Natural killer cell (primary cell): ENCODE measurements at regions not wholly inside any gene's neighbourhood (a gene's known extent, or its start where the extent isn't known, plus 50 kb on each side); places are given as distances from the start of the nearest gene placed in this dataset.

Experiments
- ATAC-seq, 3 donors: fragments of 150-1000 bp in 2 of 3; fragments of 200-7000 bp in 1 of 3; cut with Tn5 transposase; 1 replicate in 1 of 3; 2 replicates in 2 of 3; pipeline ENCODE4 v1.10.0; 2021; ENCODE audit warnings: mild to moderate bottlenecking in 2 of 3, moderate library complexity in 2 of 3
- DNase-seq, 2 donors: peaks; one replicate each; pipeline versions ENCODE4 v3.0.0 to v3.0.0-alpha.2; 2013 to 2021; ENCODE audit warnings: mixed read lengths in 1 of 2
- H3K27ac ChIP-seq: one replicate; pipeline ENCODE4 v1.5.1; 2013; ENCODE audit warnings: mild to moderate bottlenecking, low read length
- H3K27me3 ChIP-seq: one replicate; pipeline ENCODE4 v1.6.1; 2013; ENCODE audit warnings: low read length; ENCODE audit not compliant: control insufficient read depth, insufficient read depth
- H3K36me3 ChIP-seq: one replicate; pipeline ENCODE4 v1.6.1; 2013; ENCODE audit warnings: low read length; ENCODE audit not compliant: control insufficient read depth, insufficient read depth
- H3K4me1 ChIP-seq: one replicate; pipeline ENCODE4 v1.6.1; 2013; ENCODE audit warnings: low read length; ENCODE audit not compliant: control insufficient read depth, insufficient read depth
- H3K4me3 ChIP-seq: one replicate; pipeline ENCODE4 v1.5.1; 2013; ENCODE audit warnings: low read length
- H3K9me3 ChIP-seq: one replicate; pipeline ENCODE4 v1.6.1; 2013; ENCODE audit warnings: low read length; ENCODE audit not compliant: control insufficient read depth, insufficient read depth
- H3K27ac Mint-ChIP-seq, 2 donors: one replicate each; pipeline ENCODE4 v1.8.0; 2022; ENCODE audit warnings: mild to moderate bottlenecking in 2 of 2, mixed read lengths in 2 of 2, moderate library complexity in 1 of 2
- H3K27me3 Mint-ChIP-seq, 2 donors: one replicate each; pipeline ENCODE4 v1.8.0; 2022; ENCODE audit warnings: low read depth in 2 of 2, mixed read lengths in 2 of 2
- H3K36me3 Mint-ChIP-seq: one replicate; pipeline ENCODE4 v1.8.0; 2022; ENCODE audit warnings: mixed read lengths
- H3K4me1 Mint-ChIP-seq, 2 donors: one replicate each; pipeline ENCODE4 v1.8.0; 2022; ENCODE audit warnings: mixed read lengths in 2 of 2
- H3K4me3 Mint-ChIP-seq: one replicate; pipeline ENCODE4 v1.8.0; 2022; ENCODE audit warnings: mild to moderate bottlenecking, moderate library complexity, mixed read lengths
- H3K9me3 Mint-ChIP-seq, 2 donors: one replicate each; pipeline ENCODE4 v1.8.0; 2022; ENCODE audit warnings: mixed read lengths in 2 of 2
- CTCF ChIP-seq: fragments of 200-600 bp; IDR thresholded peaks from one replicate; pipeline ENCODE4 v1.8.0; 2022; ENCODE audit warnings: antibody characterized with exemption
- whole genome bisulfite sequencing: methylation state at CpG from one replicate; pipeline ENCODE4 v1.1.7; 2013; ENCODE audit warnings: missing lambda C conversion rate; ENCODE audit not compliant: insufficient coverage; 5-methylcytosine and 5-hydroxymethylcytosine counted together
- intact Hi-C: fragments of 100-400 bp; cut with micrococcal nuclease; formaldehyde crosslinking; loops from one replicate; pipeline ENCODE4 v1.14.2; 2022

DNA sequence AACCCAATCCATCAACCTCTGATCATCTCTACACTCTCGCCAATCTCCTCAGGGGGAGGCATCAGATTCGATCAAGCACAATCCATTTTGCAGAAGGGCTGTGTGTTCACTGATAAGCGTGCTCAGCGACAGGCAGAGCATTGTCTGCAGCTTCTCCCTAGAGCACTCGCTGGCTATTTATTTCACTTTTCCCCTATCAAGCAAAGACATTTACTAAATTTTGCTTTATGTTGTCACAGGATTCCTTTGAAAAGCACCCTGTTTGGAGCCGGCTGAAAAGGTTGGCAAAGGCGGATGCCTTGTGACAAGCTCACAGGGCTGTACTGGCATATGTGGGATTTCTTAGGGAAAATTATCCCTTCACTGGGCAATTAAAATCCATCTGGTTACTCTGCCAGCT, 1381.5 kb upstream of the TENM4 start:
- H3K36me3 ChIP-seq, result no peaks in the 10 kb centered on the region
- no peak for TF ChIP-seq CTCF
- DNase-seq, result no peak
- Mint-ChIP-seq H3K4me3 (no peak overlapping the region), H3K27ac (no peak overlapping the region), H3K4me1 (no peaks in the 10 kb centered on the region), H3K36me3 (no peaks in the 10 kb centered on the region), H3K27me3 (no peaks in the 10 kb centered on the region), H3K9me3 (peaks cover 5 to 7% of the 10 kb centered on the region in 2 donors)
- intact Hi-C loops, result no loop called here
- no peaks in the 10 kb centered on the region for H3K9me3 ChIP-seq
- H3K27ac ChIP-seq, result no peak overlapping the region
- ATAC-seq, result no peak
- no peaks in the 10 kb centered on the region for H3K27me3 ChIP-seq
- H3K4me1 ChIP-seq, result no peaks in the 10 kb centered on the region
- H3K4me3 ChIP-seq, result no peak overlapping the region
- 90% methylated on average over 7 of the region's 7 CpGs for WGBS

DNA sequence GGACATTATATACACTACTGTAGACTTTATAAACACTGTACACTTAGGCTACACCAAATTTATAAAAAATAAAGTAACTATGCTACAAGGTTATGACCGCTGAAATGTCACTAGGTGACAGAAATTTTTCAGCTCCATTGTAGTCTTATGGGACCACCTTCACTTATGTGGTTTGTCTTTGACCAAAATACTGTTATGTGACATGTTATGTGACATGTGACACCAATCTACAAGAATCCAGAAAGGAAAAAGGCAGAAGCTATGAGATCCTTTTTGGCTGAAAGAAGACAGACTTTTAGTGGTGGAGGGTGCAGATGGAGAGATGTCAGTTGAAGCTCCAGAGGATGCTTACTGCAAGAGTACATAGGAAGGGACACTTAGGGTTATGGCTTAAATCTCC, 1378.4 kb upstream of the TENM4 start:
- H3K27me3 ChIP-seq, result no peaks in the 10 kb centered on the region
- WGBS, result 83% methylated on average over 1 of the region's 1 CpG
- TF ChIP-seq CTCF, result no peak
- Mint-ChIP-seq H3K4me3 (no peak overlapping the region), H3K36me3 (no peaks in the 10 kb centered on the region), H3K27me3 (no peaks in the 10 kb centered on the region), H3K9me3 (peaks cover 10% of the 10 kb centered on the region in 2 donors), H3K4me1 (no peaks in the 10 kb centered on the region), H3K27ac (no peak overlapping the region)
- H3K27ac ChIP-seq, result no peak overlapping the region
- no peak overlapping the region for H3K4me3 ChIP-seq
- ATAC-seq (no peak), DNase-seq (no peak)
- no peaks in the 10 kb centered on the region for H3K9me3 ChIP-seq
- no peaks in the 10 kb centered on the region for H3K4me1 ChIP-seq
- intact Hi-C loops, result no loop called here
- no peaks in the 10 kb centered on the region for H3K36me3 ChIP-seq

GRCh38 chr11:80816966-80817365, 1376.1 kb upstream of the TENM4 start:
- no peak for DNase-seq
- Mint-ChIP-seq H3K27ac (no peak overlapping the region), H3K36me3 (peaks cover 20% of the 10 kb centered on the region), H3K4me3 (no peak overlapping the region), H3K4me1 (no peaks in the 10 kb centered on the region), H3K27me3 (no peaks in the 10 kb centered on the region), H3K9me3 (peaks cover 17 to 18% of the 10 kb centered on the region in 2 donors)
- Histone ChIP-seq H3K4me1 (no peaks in the 10 kb centered on the region), H3K36me3 (no peaks in the 10 kb centered on the region), H3K9me3 (no peaks in the 10 kb centered on the region), H3K27ac (no peak overlapping the region), H3K27me3 (no peaks in the 10 kb centered on the region), H3K4me3 (no peak overlapping the region)
- intact Hi-C loops, result no loop called here
- 65% methylated on average over 4 of the region's 4 CpGs for WGBS
- no peak for TF ChIP-seq CTCF
- ATAC-seq, result no peak

GRCh38 chr11:80816454-80816847, 1375.6 kb upstream of the TENM4 start:
- Histone ChIP-seq H3K36me3 (no peaks in the 10 kb centered on the region), H3K27me3 (no peaks in the 10 kb centered on the region), H3K9me3 (no peaks in the 10 kb centered on the region), H3K4me1 (no peaks in the 10 kb centered on the region), H3K27ac (no peak overlapping the region), H3K4me3 (no peak overlapping the region)
- Mint-ChIP-seq H3K9me3 (peaks cover 17 to 19% of the 10 kb centered on the region in 2 donors), H3K27me3 (no peaks in the 10 kb centered on the region), H3K27ac (no peak overlapping the region), H3K4me3 (no peak overlapping the region), H3K4me1 (no peaks in the 10 kb centered on the region), H3K36me3 (peaks cover 20% of the 10 kb centered on the region)
- no peak for TF ChIP-seq CTCF
- DNase-seq (no peak), ATAC-seq (no peak)
- WGBS, result 33% methylated on average over 1 of the region's 1 CpG
- intact Hi-C loops, result no loop called here
